ENCODE measurements at regions not wholly inside any gene's neighbourhood (a gene's known extent, or its start where the extent isn't known, plus 50 kb on each side); places are given as distances from the start of the nearest gene placed in this dataset.

DNA sequence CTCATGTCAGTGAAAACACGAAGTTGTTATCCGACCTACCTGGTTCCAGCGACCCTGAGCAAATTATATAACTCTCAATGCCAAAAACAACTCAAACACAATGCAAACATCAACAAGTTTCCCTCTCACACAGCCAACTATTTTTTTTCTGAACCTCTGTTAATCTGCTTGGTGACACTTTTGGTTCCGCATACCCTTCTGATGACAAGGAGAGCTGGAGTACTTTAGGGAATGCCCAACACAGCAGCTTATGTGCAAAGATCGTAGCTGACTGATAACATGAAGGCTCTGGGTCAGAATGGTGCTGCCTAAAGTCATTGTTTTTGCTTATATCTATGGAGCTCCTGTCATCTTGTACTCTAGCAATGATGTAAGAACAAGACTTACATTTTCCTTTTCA lies 72.7 kb upstream of the CCDC68 start:
- no peak overlapping the region for H3K27ac ChIP-seq
- TF ChIP-seq, protein P1, sequence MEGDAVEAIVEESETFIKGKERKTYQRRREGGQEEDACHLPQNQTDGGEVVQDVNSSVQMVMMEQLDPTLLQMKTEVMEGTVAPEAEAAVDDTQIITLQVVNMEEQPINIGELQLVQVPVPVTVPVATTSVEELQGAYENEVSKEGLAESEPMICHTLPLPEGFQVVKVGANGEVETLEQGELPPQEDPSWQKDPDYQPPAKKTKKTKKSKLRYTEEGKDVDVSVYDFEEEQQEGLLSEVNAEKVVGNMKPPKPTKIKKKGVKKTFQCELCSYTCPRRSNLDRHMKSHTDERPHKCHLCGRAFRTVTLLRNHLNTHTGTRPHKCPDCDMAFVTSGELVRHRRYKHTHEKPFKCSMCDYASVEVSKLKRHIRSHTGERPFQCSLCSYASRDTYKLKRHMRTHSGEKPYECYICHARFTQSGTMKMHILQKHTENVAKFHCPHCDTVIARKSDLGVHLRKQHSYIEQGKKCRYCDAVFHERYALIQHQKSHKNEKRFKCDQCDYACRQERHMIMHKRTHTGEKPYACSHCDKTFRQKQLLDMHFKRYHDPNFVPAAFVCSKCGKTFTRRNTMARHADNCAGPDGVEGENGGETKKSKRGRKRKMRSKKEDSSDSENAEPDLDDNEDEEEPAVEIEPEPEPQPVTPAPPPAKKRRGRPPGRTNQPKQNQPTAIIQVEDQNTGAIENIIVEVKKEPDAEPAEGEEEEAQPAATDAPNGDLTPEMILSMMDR (conservative IDR thresholded peaks at IDR 0.05), result no peak

DNA sequence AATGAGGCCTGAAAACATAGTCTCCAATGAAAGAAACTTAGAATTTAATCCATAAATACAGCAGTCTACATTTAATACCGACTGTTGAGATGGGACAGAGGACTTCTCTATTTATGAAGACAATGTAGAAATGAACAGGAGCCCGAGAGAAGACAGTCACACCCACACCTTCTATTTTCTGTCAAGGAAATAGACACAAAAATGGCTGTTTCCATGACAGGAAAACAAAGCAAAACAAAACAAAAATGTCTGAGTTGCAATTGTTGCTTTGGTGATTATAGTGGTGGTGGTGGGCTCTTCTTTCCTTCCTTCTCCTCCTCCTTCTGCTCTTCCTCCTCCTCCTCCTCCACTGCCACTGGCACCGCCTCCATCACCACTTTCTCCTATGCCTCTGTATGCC lies 72.3 kb upstream of the CCDC68 start:
- no peak overlapping the region for H3K27ac ChIP-seq
- TF ChIP-seq, protein P1 (conservative IDR thresholded peaks at IDR 0.05), result no peak

DNA sequence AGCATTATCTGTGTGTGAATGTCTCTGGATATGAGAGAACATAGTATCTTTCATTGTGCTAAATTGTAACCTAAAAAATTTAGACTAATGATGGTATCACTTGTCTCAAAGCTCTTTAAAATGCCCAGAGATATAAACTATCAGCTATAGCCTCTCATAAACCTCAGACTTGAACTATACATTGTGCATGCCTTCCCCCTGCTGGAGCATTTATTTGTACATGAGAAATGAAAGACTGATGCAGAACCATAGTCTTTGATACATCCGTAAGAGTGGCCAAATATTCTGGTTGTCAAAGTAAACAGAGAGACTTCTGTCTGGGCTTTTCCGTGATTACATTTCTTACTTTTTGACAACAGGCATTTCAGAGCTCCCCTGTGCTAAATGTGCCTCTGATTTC lies 71.9 kb upstream of the CCDC68 start:
- H3K27ac ChIP-seq, result no peak overlapping the region
- TF ChIP-seq, protein P1 (conservative IDR thresholded peaks at IDR 0.05), result no peak

DNA sequence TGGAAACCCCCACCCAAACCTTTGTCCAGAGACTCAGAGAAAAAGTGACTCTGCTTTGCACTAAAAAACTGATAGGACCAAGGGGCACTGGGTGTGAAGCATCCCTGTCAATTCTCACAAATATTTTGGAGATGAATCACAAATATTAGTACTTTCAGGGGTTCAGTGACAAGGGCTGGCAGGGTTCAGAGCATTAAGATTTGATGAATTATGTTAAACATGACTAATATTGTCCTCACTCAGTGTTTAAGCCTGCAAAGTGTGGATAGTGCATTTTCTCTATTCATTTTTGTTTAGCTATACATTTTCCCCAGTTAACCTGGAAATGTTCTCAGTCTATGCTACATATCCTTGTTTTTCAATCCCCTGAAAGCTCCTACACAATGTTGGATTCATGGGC lies 65.3 kb upstream of the CCDC68 start:
- TF ChIP-seq, protein P1 (conservative IDR thresholded peaks at IDR 0.05), result no peak
- H3K27ac ChIP-seq, result no peak overlapping the region

DNA sequence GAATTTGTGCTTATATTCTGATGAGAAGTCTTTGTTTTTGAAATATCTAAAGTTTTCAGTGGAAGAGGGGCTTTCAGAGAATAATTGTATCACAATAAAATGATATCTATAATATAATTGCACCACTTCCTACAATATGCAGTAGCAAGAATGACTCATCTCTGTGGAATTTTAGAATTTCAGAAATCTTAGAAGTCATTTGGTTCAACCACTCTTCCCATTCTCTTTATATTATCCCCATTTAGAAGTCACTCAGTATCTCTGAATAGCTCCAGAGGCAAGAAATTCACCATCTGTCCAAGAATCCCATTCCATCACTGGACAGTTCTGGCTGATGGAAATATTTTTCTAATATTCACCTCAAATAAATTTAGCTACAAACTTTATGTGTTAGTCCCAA lies 59.3 kb upstream of the CCDC68 start:
- H3K27ac ChIP-seq, result no peak overlapping the region
- TF ChIP-seq, protein P1 (conservative IDR thresholded peaks at IDR 0.05), result no peak

DNA sequence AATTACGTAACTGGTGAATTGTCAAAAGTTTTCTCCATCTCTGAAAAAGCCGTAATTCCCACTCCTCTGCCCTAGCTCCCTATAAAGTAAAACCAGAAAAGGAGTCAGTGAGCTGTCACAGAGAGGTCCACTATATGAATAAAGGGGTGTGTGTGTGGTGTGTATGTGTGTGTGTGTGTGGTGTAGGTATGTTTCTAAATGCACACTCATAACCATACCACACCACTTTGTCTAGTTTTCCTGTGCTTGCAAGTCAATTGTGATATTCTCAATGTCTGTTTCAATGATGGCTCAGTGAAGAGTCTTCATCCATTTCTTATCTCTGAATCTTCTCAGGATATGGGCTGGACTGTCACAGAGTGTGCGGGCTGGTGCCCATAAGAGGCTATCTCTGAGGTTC lies 54.8 kb upstream of the CCDC68 start:
- TF ChIP-seq, protein P1 (conservative IDR thresholded peaks at IDR 0.05), result no peak
- H3K27ac ChIP-seq, result no peak overlapping the region

DNA sequence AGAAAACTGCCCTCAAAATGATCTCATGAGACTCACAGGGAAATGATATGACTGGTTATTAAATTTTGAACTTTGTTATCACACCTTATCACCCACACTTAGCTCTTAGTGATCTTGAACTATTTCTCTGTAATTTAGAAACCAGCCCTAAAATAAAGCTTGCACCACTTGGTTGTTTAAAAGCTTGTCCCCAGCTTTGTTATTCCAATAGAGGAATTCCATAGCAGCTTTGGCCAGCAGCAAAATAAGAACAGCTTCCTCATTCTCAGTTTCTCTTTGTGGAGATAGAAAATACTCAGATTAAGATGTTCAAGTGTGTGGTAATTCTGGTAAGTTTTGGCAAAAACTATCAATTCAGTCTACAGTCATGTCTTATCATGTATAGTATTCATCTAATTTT lies 54.4 kb upstream of the CCDC68 start:
- TF ChIP-seq, protein P1 (conservative IDR thresholded peaks at IDR 0.05), result no peak
- no peak overlapping the region for H3K27ac ChIP-seq

DNA sequence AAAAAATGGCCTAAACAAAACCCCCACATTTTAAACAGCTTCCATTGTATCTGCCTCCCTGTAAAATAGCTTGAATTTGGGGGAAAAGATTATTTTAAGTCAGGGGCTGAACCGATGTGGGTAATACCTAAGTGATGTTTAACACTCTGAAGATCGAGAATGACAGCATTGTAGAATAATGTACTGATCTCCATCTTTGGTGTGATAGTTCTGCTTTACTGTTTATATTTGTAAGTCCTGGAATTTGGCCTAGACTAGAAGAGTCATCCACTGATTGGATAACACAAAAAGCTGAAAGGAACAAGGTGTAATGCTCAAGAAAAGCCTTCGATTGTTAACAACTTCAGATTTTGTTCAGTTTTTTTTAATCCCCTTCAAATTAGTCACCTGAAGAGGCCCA lies 53.8 kb upstream of the CCDC68 start:
- no peak overlapping the region for H3K27ac ChIP-seq

More for the DNA sequence above, 53.8 kb upstream of the CCDC68 start:
- TF ChIP-seq, protein P1 (conservative IDR thresholded peaks at IDR 0.05), result no peak

Measured in VCaP (cell line).